ENCODE measurements at regions not wholly inside any gene's neighbourhood (a gene's known extent, or its start where the extent isn't known, plus 50 kb on each side); places are given as distances from the start of the nearest gene placed in this dataset.

DNA sequence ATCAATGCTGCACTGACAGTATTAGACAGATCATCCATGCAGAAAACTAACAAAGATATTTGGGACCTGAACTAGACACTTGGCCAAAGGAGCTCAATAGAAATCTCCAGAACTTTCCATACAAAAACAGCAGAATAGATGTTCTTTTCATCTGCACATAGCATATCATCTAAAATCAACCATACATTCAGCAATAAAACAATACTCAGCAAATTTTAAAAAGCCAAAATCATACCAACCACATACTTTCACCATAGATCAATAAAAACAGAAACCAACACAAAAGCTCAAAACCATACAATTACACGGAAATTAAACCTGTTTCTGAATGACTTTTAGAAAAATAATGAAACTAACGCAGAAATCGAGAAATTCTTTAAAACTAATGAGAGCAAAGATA lies 592.6 kb downstream of the SLITRK5 start:
- Histone ChIP-seq H3K4ac (ENCODE audit: low read depth, low read length) (no peak overlapping the region), H3K14ac (replicated peaks; ENCODE audit: low read depth, low read length) (no peak overlapping the region), H3K4me1 (ENCODE audit: control insufficient read depth, insufficient read depth, low read length) (no peaks in the 10 kb centered on the region), H3K27me3 (ENCODE audit: control insufficient read depth, insufficient read depth, low read length) (no peaks in the 10 kb centered on the region), H2BK20ac (ENCODE audit: low read depth, low read length) (no peak overlapping the region), H2AK5ac (ENCODE audit: low read depth, low read length) (no peak overlapping the region), H3K4me2 (ENCODE audit: low read depth, low read length) (no peak overlapping the region), H3K4me3 (ENCODE audit: insufficient read depth, low read depth, low read length) (no peak overlapping the region), H3K36me3 (ENCODE audit: control insufficient read depth, insufficient read depth, low read length) (no peaks in the 10 kb centered on the region), H3K79me1 (ENCODE audit: low read depth in 1 of 2, low read length in 2 of 2) (no peaks in the 10 kb centered on the region), H2BK120ac (ENCODE audit: low read depth, low read length) (no peak overlapping the region), H3K27ac (ENCODE audit: insufficient read depth, low read length) (no peak overlapping the region), H4K91ac (ENCODE audit: insufficient read depth, low read depth, low read length) (no peak overlapping the region), H3K18ac (ENCODE audit: low read depth, low read length) (no peak overlapping the region), H3K9me1 (ENCODE audit: insufficient read depth, low read length) (no peaks in the 10 kb centered on the region), H4K20me1 (ENCODE audit: insufficient read depth, low read length) (no peaks in the 10 kb centered on the region), H2AFZ (replicated peaks; ENCODE audit: low read length, poor library complexity) (no peak overlapping the region), H3K56ac (ENCODE audit: extremely low read depth, insufficient read depth, low read length) (no peak overlapping the region), H3K23ac (ENCODE audit: low read depth, low read length) (no peak overlapping the region), H2AK9ac (replicated peaks; ENCODE audit: low read depth, low read length, poor library complexity) (no peak overlapping the region), H4K8ac (ENCODE audit: low read depth in 2 of 2, low read length in 2 of 2) (no peak overlapping the region), H2BK15ac (ENCODE audit: low read depth, low read length) (no peak overlapping the region), H3K9ac (ENCODE audit: low read depth, low read length) (no peak overlapping the region), H4K5ac (ENCODE audit: low read depth, low read length) (no peak overlapping the region), H2BK5ac (ENCODE audit: low read depth, low read length, poor library complexity, severe bottlenecking) (no peak overlapping the region), H3K9me3 (ENCODE audit: control insufficient read depth, insufficient read depth, low read length) (no peaks in the 10 kb centered on the region)
- DNase-seq (no peak), ATAC-seq (ENCODE audit: low read depth) (no peak)
- POLR2A ChIA-PET (ENCODE audit: unreplicated experiment), result no interaction called here
- TF ChIP-seq MAFK (IDR thresholded peaks at IDR 0.05; ENCODE audit: low read depth, low read length) (peak; percentile 55), CHD1 (IDR thresholded peaks at IDR 0.05; ENCODE audit: low read depth, low read length) (no peak)
- no TSS peak for BruUV-seq (replicated peaks)
- in situ Hi-C loops (cut with MboI; ENCODE audit: low sequenced_read_pairs) (no loop called here), intact Hi-C loops (cut with micrococcal nuclease) (no loop called here), dilution Hi-C loops (cut with HindIII; ENCODE audit: low sequenced_read_pairs, unreplicated experiment) (no loop called here)
- CTCF ChIA-PET, result no interaction called here
- WGBS, 2 experiments (ENCODE audit: extremely low coverage in 2 of 2, insufficient read length in 1 of 2), result no CpG with 5 or more reads among the region's 3 CpGs

Measured in IMR-90 (cell line).